PC-9 (cell line): ENCODE measurements at regions not wholly inside any gene's neighbourhood (a gene's known extent, or its start where the extent isn't known, plus 50 kb on each side); places are given as distances from the start of the nearest gene placed in this dataset.
"Not testable (repeated sequence)": the region's sequence is repeated elsewhere in the genome, so short reads cannot be mapped to it uniquely, and the experiment has no call there.

Experiments
- BruUV-seq: library from RNA; stranded (reverse); fragments of 400-500 nt; replicated peaks from 2 replicates; lab custom pipeline; 2021; lab: Mats Ljungman, UMichigan
- CTCF ChIA-PET: fragments of 300-600 bp; sonication (Branson Sonifier 250); formaldehyde crosslinking; loops from one replicate; lab custom pipeline; 2022; ENCODE audit warnings: antibody characterized with exemption; lab: Charles Lee
- POLR2A ChIA-PET: fragments of 300-600 bp; sonication (Branson Sonifier 250); formaldehyde crosslinking; loops from one replicate; lab custom pipeline; 2022; ENCODE audit warnings: antibody characterized with exemption; ENCODE audit not compliant: unreplicated experiment; lab: Charles Lee
- DNase-seq, 2 experiments: peaks; one replicate each; pipeline versions ENCODE4 v3.0.0 to v3.0.0-alpha.2; 2015 to 2022; ENCODE audit warnings: mixed read lengths in 1 of 2
- H2AFZ ChIP-seq: fragments of 200-600 bp; sonication (generic); 2 replicates; pipeline ENCODE4 v1.8.1; 2017; ENCODE audit warnings: antibody characterized with exemption
- H3F3A ChIP-seq: fragments of 200-600 bp; sonication (generic); 2 replicates; pipeline ENCODE4 v1.8.1; 2017; ENCODE audit warnings: antibody characterized with exemption, mild to moderate bottlenecking, low read depth; ENCODE audit not compliant: insufficient read depth
- H3K27ac ChIP-seq: fragments of 200-600 bp; sonication (generic); 2 replicates; pipeline ENCODE4 v1.6.1; 2016; ENCODE audit warnings: mixed run types
- H3K27me3 ChIP-seq: fragments of 200-600 bp; sonication (generic); 2 replicates; pipeline ENCODE4 v1.6.1; 2016; ENCODE audit warnings: low read depth, mixed run types; ENCODE audit not compliant: insufficient read depth
- H3K36me3 ChIP-seq: fragments of 200-600 bp; sonication (generic); 2 replicates; pipeline ENCODE4 v1.6.1; 2016; ENCODE audit warnings: low read depth, mixed run types
- H3K4me1 ChIP-seq: fragments of 200-600 bp; sonication (generic); replicated peaks from 2 replicates; pipeline ENCODE4 v1.6.1; 2016; ENCODE audit warnings: mixed run types; ENCODE audit not compliant: insufficient read depth
- H3K4me2 ChIP-seq: fragments of 200-600 bp; sonication (generic); 2 replicates; pipeline ENCODE4 v1.6.1; 2017; ENCODE audit warnings: mixed run types
- H3K4me3 ChIP-seq: fragments of 200-600 bp; sonication (generic); 2 replicates; pipeline ENCODE4 v1.6.1; 2016; ENCODE audit warnings: mixed run types
- H3K79me2 ChIP-seq: fragments of 200-600 bp; sonication (generic); 2 replicates; pipeline ENCODE4 v1.6.1; 2017; ENCODE audit warnings: low read depth, mixed run types
- H3K9me2 ChIP-seq: fragments of 200-600 bp; sonication (generic); 2 replicates; pipeline ENCODE4 v1.8.1; 2017; ENCODE audit warnings: mild to moderate bottlenecking; ENCODE audit not compliant: insufficient read depth
- H3K9me3 ChIP-seq: fragments of 200-600 bp; sonication (generic); 2 replicates; pipeline ENCODE4 v1.8.1; 2016; ENCODE audit warnings: low read depth; ENCODE audit not compliant: insufficient read depth
- H4K20me1 ChIP-seq: fragments of 200-600 bp; sonication (generic); 2 replicates; pipeline ENCODE4 v1.8.1; 2017; ENCODE audit not compliant: insufficient read depth
- CTCF ChIP-seq: fragments of 200-600 bp; sonication (generic); conservative IDR thresholded peaks from 2 replicates; pipeline ENCODE4 v1.6.1; 2017; ENCODE audit warnings: mixed run types, antibody characterized with exemption, mild to moderate bottlenecking, moderate library complexity
- EZH2 ChIP-seq: fragments of 200-600 bp; sonication (generic); IDR thresholded peaks from 2 replicates; pipeline ENCODE4 v1.8.0; 2017; ENCODE audit warnings: antibody characterized with exemption, low read depth
- intact Hi-C: fragments of 100-400 bp; cut with micrococcal nuclease; formaldehyde crosslinking; loops from one replicate; pipeline ENCODE4 v1.10.0; 2022; ENCODE audit not compliant: unreplicated experiment

DNA sequence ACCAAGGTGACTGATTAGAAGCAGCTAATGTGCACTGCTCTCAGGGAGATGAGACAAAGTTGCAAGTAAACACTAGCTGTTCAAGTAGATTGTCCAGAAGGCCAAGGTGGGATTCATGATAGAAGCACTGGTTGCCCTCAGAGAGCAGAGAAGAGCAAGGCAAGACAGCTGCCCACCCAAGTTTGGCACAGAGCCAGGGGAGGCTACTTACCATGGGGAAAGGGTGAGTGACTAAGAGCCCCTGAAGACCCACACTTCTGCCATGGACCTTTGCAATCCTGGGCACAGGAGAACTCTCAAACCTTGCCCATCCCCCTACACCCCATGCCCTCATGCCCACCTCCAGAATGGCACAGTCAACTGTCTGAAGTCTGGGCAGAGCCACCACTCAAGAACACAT is 68.3 kb downstream of the SPIN4 start:
- H3K4me1 ChIP-seq = no peaks in the 10 kb centered on the region
- H3K4me3 ChIP-seq = no peak overlapping the region
- BruUV-seq = no TSS peak
- ChIA-PET CTCF (no interaction called here), POLR2A (no interaction called here)
- no peaks in the 10 kb centered on the region for H4K20me1 ChIP-seq
- H3K27me3 ChIP-seq = no peaks in the 10 kb centered on the region
- no peaks in the 10 kb centered on the region for H3K79me2 ChIP-seq
- H2AFZ ChIP-seq = no peak overlapping the region
- H3K4me2 ChIP-seq = no peak overlapping the region
- intact Hi-C loops = no loop called here
- DNase-seq = no peak
- H3K36me3 ChIP-seq = no peaks in the 10 kb centered on the region
- H3K9me3 ChIP-seq = no peaks in the 10 kb centered on the region
- no peak overlapping the region for H3K27ac ChIP-seq
- TF ChIP-seq EZH2 (no peak), CTCF (no peak)
- no peaks in the 10 kb centered on the region for H3K9me2 ChIP-seq
- H3F3A ChIP-seq = no peaks in the 10 kb centered on the region

DNA sequence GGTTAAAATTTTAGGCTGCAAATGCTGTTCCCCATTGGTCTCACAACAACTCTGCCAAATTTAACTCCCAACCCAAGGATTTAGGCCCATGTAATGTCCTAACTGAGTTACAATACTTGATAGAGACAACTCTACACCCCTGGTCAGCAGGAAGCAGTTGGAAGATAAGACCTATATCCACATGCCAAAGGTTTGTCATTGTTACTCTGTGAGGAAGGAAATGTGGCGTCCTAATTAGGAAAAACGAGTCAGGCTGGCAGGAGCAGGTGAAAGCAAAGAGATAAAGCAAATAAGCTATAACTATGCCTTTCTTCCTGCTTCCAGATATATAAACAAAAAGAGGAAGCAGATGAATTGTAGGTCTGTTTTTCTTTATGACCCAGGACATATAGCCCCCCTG is 69.1 kb downstream of the SPIN4 start:
- Histone ChIP-seq H4K20me1 (no peaks in the 10 kb centered on the region), H3K4me1 (no peaks in the 10 kb centered on the region), H2AFZ (no peak overlapping the region), H3K4me3 (no peak overlapping the region), H3K79me2 (no peaks in the 10 kb centered on the region), H3K36me3 (no peaks in the 10 kb centered on the region), H3K9me2 (no peaks in the 10 kb centered on the region), H3K27me3 (no peaks in the 10 kb centered on the region), H3K4me2 (no peak overlapping the region), H3F3A (no peaks in the 10 kb centered on the region), H3K9me3 (no peaks in the 10 kb centered on the region), H3K27ac (no peak overlapping the region)
- intact Hi-C loops = no loop called here
- DNase-seq = no peak
- BruUV-seq = no TSS peak
- POLR2A ChIA-PET = no interaction called here
- TF ChIP-seq CTCF (no peak), EZH2 (no peak)
- CTCF ChIA-PET = no interaction called here

- intact Hi-C loops = no loop called here
- Histone ChIP-seq H3K4me1 (no peaks in the 10 kb centered on the region), H3K27ac (no peak overlapping the region), H3K9me3 (no peaks in the 10 kb centered on the region), H3K4me2 (no peak overlapping the region), H3K36me3 (no peaks in the 10 kb centered on the region), H3K4me3 (no peak overlapping the region), H4K20me1 (no peaks in the 10 kb centered on the region), H3K79me2 (no peaks in the 10 kb centered on the region), H3K27me3 (no peaks in the 10 kb centered on the region), H2AFZ (no peak overlapping the region), H3F3A (no peaks in the 10 kb centered on the region), H3K9me2 (no peaks in the 10 kb centered on the region)
- CTCF ChIA-PET = no interaction called here
- no peak for DNase-seq
- BruUV-seq = no TSS peak
- TF ChIP-seq EZH2 (no peak), CTCF (no peak)
- POLR2A ChIA-PET = no interaction called here
These were observed 69.7 kb downstream of the SPIN4 start for GRCh38 chrX:63281465-63281864.

GRCh38 chrX:63277394-63277793 is 73.7 kb downstream of the SPIN4 start:
- intact Hi-C loops, CTCF ChIA-PET, H3F3A ChIP-seq, H3K79me2 ChIP-seq, H3K27me3 ChIP-seq, H3K4me3 ChIP-seq, H3K9me2 ChIP-seq, BruUV-seq, H3K27ac ChIP-seq, DNase-seq, H4K20me1 ChIP-seq, H3K4me2 ChIP-seq, H3K36me3 ChIP-seq, H3K4me1 ChIP-seq, H3K9me3 ChIP-seq, POLR2A ChIA-PET, H2AFZ ChIP-seq: not testable (repeated sequence)
